Panc1 (cell line): ENCODE measurements at regions not wholly inside any gene's neighbourhood (a gene's known extent, or its start where the extent isn't known, plus 50 kb on each side); places are given as distances from the start of the nearest gene placed in this dataset.

Source experiments
- ATAC-seq: fragments of 200-7000 bp; cut with Tn5 transposase; 2 replicates; pipeline ENCODE4 v1.9.1; 2020; ENCODE audit warnings: mild to moderate bottlenecking, moderate library complexity
- BruUV-seq: library from RNA; stranded (reverse); fragments of 400-500 nt; replicated peaks from 2 replicates; lab custom pipeline; 2021; lab: Mats Ljungman, UMichigan
- CTCF ChIA-PET: fragments of 300-600 bp; sonication (Branson Sonifier 250); formaldehyde crosslinking; loops from one replicate; lab custom pipeline; 2022; ENCODE audit warnings: antibody characterized with exemption; lab: Charles Lee
- POLR2A ChIA-PET: fragments of 300-600 bp; sonication (Branson Sonifier 250); formaldehyde crosslinking; loops from one replicate; lab custom pipeline; 2022; ENCODE audit warnings: antibody characterized with exemption; lab: Charles Lee
- DNase-seq: peaks from one replicate; pipeline ENCODE4 v3.0.0-alpha.2; 2010; ENCODE audit warnings: low read depth, low spot score
- H3K27ac ChIP-seq: 2 replicates; pipeline ENCODE4 v1.5.1; 2011; ENCODE audit warnings: mild to moderate bottlenecking, low read length, inconsistent platforms
- H3K27me3 ChIP-seq: fragments of 200-500 bp; sonication (Bioruptor generic); 2 replicates; pipeline ENCODE4 v1.6.0; 2014; ENCODE audit warnings: low read length, inconsistent platforms; ENCODE audit not compliant: control insufficient read depth, insufficient read depth
- H3K36me3 ChIP-seq: fragments of 200-500 bp; sonication (Bioruptor generic); 2 replicates; pipeline ENCODE4 v1.5.1; 2014; ENCODE audit warnings: inconsistent platforms, mild to moderate bottlenecking, low read length, moderate library complexity; ENCODE audit not compliant: control insufficient read depth, insufficient read depth
- H3K4me1 ChIP-seq: 2 replicates; pipeline ENCODE4 v1.5.1; 2011; ENCODE audit warnings: inconsistent platforms, mild to moderate bottlenecking, low read length, moderate library complexity; ENCODE audit not compliant: control insufficient read depth, insufficient read depth
- H3K4me3 ChIP-seq, 2 experiments: 2 replicates each; pipeline ENCODE4 v1.5.1; 2011 to 2012; ENCODE audit warnings: low read depth in 2 of 2, low read length in 2 of 2, mild to moderate bottlenecking in 2 of 2, inconsistent platforms in 1 of 2, moderate library complexity in 1 of 2
- H3K9me3 ChIP-seq: fragments of 200-500 bp; sonication (Bioruptor generic); 2 replicates; pipeline ENCODE4 v1.5.1; 2014; ENCODE audit warnings: low read depth, mild to moderate bottlenecking, inconsistent platforms, low read length, moderate library complexity; ENCODE audit not compliant: control insufficient read depth, insufficient read depth
- POLR2AphosphoS5 ChIP-seq: IDR thresholded peaks from 2 replicates; pipeline ENCODE4 v1.6.1; 2012; ENCODE audit warnings: mild to moderate bottlenecking, low read depth, low read length, moderate library complexity
- REST ChIP-seq, 2 experiments: IDR thresholded peaks; 2 replicates each; pipeline ENCODE4 v1.6.1; 2011 to 2012; ENCODE audit warnings: low read depth in 2 of 2, control low read depth in 1 of 2, low read length in 1 of 2, mild to moderate bottlenecking in 1 of 2, moderate library complexity in 1 of 2; ENCODE audit not compliant: insufficient read depth in 1 of 2
- SIN3A ChIP-seq: IDR thresholded peaks from 2 replicates; pipeline ENCODE4 v1.6.1; 2012; ENCODE audit warnings: low read depth, mild to moderate bottlenecking, low read length, moderate library complexity, borderline replicate concordance; ENCODE audit not compliant: insufficient read depth
- TCF7L2 ChIP-seq: IDR thresholded peaks from 2 replicates; pipeline ENCODE4 v1.6.1; 2011; ENCODE audit warnings: mild to moderate bottlenecking, low read depth, low read length, inconsistent platforms
- in situ Hi-C: cut with HindIII; loops from 2 replicates; pipeline ENCODE4 v1.10.0; 2016; ENCODE audit warnings: low sequenced_read_pairs, low pct_unique_long_range_greater_than_20kb
- intact Hi-C: fragments of 100-400 bp; cut with micrococcal nuclease; formaldehyde crosslinking; loops from one replicate; pipeline ENCODE4 v1.10.0; 2022; ENCODE audit not compliant: unreplicated experiment
- TF ChIP-seq, protein P1 (sequence below): fragments of 450-650 bp; IDR thresholded peaks from 2 replicates; pipeline ENCODE4 v1.5.1; 2017; ENCODE audit warnings: mild to moderate bottlenecking

DNA sequence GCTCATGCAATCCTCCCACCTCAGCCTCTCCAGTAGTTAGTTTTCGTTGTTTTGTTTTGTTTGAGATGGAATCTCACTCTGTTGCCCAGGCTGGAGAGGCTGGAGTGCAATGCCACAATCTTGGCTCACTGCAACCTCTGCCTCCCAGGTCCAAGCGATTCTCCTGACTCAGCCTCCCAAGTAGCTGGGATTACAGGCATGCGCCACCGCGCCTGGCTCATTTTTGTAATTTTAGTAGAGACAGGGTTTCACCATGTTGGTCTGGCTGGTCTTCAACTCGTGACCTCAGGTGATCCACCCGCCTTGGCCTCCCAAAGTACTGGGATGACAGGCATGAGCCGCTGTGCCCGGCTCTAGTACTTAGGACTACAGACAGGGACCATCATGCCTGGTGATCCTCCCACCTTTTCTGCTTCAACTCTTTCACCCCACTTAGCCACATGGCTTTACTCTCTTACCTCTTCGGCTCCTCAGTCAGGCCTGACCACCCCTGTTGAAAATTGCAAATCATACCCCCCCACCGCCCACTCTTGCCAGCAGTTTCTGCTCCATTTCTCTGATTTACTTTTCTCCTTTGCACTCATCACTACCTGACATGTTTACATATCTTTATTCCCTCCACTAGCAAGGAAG lies 157.1 kb upstream of the GRK3 start:
- DNase-seq = no peak
- POLR2A ChIA-PET = interaction anchor here (0.6 kb wide), 2 partner anchors 179 to 227 kb away, joined by 15 to 18 read pairs; no protein-coding TSS in a partner anchor
- TF ChIP-seq REST (IDR thresholded peaks at IDR 0.05; ENCODE audit: insufficient read depth in 1 of 2, low read depth in 2 of 2, low read length in 1 of 2) (no peak), TCF7L2 (no peak), SIN3A (no peak), POLR2AphosphoS5 (no peak)
- TF ChIP-seq, protein P1, sequence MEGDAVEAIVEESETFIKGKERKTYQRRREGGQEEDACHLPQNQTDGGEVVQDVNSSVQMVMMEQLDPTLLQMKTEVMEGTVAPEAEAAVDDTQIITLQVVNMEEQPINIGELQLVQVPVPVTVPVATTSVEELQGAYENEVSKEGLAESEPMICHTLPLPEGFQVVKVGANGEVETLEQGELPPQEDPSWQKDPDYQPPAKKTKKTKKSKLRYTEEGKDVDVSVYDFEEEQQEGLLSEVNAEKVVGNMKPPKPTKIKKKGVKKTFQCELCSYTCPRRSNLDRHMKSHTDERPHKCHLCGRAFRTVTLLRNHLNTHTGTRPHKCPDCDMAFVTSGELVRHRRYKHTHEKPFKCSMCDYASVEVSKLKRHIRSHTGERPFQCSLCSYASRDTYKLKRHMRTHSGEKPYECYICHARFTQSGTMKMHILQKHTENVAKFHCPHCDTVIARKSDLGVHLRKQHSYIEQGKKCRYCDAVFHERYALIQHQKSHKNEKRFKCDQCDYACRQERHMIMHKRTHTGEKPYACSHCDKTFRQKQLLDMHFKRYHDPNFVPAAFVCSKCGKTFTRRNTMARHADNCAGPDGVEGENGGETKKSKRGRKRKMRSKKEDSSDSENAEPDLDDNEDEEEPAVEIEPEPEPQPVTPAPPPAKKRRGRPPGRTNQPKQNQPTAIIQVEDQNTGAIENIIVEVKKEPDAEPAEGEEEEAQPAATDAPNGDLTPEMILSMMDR = no peak

GRCh38 chr22:25407859-25408229 lies 156.6 kb upstream of the GRK3 start:
- no peak overlapping the region for H3K4me3 ChIP-seq
- H3K9me3 ChIP-seq = no peaks in the 10 kb centered on the region
- intact Hi-C loops = no loop called here
- ChIA-PET POLR2A (no interaction called here), CTCF (no interaction called here)
- no peak for DNase-seq
- H3K4me1 ChIP-seq = peaks cover 12% of the 10 kb centered on the region
- in situ Hi-C loops = no loop called here
- no TSS peak for BruUV-seq
- ATAC-seq = no peak
- TF ChIP-seq SIN3A = no peak
- TF ChIP-seq, protein P1 = no peak
- no peak for TF ChIP-seq REST (IDR thresholded peaks at IDR 0.05; ENCODE audit: insufficient read depth in 1 of 2, low read depth in 2 of 2, low read length in 1 of 2)
- no peak for TF ChIP-seq POLR2AphosphoS5
- no peak for TF ChIP-seq TCF7L2
- no peak overlapping the region for H3K27ac ChIP-seq
- H3K36me3 ChIP-seq = no peaks in the 10 kb centered on the region
- H3K27me3 ChIP-seq = no peaks in the 10 kb centered on the region

More for the DNA sequence above, 157.1 kb upstream of the GRK3 start:
- no peak for ATAC-seq
- BruUV-seq = no TSS peak
- no peak overlapping the region for H3K27ac ChIP-seq
- intact Hi-C loops = no loop called here
- H3K36me3 ChIP-seq = no peaks in the 10 kb centered on the region
- in situ Hi-C loops = no loop called here
- H3K4me1 ChIP-seq = peaks cover 12% of the 10 kb centered on the region
- CTCF ChIA-PET = no interaction called here
- no peaks in the 10 kb centered on the region for H3K9me3 ChIP-seq
- no peak overlapping the region for H3K4me3 ChIP-seq
- no peaks in the 10 kb centered on the region for H3K27me3 ChIP-seq
